Stimulated activated CD8-positive, alpha-beta memory T cell treated with anti-CD3 and anti-CD28 coated beads, Interleukin-12 subunit alpha, Interleukin-12 subunit beta, amount 100 ng/mL, for 1 hour (primary cell): ENCODE measurements at regions not wholly inside any gene's neighbourhood (a gene's known extent, or its start where the extent isn't known, plus 50 kb on each side); places are given as distances from the start of the nearest gene placed in this dataset.

ENCODE experiments used
- DNase-seq: peaks from one replicate; pipeline ENCODE4 v3.0.0-alpha.2; 2020; ENCODE audit warnings: low read depth

DNA sequence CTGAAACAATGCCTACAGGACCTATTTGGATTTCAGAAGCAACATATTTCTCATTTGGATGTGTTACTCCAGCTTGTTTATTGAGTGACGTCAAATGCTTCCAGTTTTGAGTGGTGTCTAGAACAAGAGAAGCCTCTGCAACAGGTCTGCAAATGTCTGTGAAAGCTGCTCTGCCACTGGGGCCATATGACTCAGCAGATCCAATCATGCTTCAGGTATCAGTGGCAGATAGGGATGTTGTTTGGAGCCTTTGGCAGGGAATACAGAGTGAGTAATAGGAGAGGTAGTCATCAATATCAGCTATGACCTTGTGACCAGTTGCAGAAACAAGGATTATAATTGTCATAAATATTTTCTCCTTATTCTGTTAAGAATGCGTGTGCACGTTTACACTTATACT lies 141.1 kb upstream of the ZXDA start:
- DNase-seq, result no peak

DNA sequence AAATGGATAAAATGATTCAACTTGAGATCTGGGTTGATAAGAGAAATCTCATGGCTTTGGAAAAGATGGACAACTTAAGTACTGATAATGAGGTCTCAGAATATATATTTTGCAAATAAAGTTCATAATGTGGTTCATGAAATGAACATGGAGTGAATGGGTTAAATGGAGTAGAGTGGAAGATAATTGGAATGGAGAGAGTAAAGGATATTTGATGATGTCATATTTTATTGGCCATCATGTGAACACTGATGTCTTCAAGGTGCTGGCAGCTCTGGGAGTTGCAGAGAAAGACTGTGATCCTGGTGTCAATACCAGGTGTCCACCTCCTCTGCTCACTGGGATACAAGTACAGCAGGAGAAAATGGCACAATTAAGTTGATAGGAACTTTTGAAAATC lies 133.9 kb upstream of the ZXDA start:
- DNase-seq, result no peak

DNA sequence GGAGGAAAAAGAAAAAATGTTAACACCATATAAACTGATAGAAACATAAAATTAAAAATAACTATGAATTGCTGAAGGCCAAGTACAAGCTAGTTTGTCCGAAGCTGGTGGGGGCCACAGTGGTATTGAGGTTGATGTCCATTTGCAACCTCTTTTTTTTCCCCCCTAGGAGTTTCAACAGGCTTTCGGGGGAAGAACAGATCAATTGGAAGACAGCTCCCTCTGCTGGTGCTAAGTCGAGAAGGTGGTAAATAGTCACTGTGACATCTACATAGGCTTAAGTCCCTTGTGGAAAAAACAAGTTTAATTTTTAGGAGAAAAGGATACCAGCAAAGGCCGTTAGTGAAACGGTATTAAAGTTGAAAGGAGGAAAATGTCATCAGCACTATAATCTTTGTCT lies 115.7 kb upstream of the ZXDA start:
- DNase-seq, result peak; percentile 2

DNA sequence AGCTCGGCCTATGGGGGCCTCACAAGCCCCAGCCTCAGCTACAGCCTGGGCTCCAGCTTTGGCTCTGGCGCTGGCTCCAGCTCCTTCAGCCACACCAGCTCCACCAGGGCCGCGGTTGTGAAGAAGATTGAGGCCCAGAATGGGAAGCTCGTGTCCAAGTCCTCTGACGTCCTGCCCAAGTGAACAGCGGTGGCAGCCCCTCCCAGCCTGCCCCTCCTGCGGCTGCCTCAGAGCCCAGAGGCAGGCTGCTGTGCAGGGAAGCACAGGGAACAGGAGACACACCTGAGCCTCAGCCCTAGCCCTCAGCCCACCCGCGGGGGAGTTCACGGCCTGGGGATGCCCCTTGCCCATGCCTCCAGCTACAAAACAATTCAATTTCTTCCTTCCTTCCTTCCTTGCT lies 75.7 kb upstream of the ZXDA start:
- DNase-seq, result no peak

DNA sequence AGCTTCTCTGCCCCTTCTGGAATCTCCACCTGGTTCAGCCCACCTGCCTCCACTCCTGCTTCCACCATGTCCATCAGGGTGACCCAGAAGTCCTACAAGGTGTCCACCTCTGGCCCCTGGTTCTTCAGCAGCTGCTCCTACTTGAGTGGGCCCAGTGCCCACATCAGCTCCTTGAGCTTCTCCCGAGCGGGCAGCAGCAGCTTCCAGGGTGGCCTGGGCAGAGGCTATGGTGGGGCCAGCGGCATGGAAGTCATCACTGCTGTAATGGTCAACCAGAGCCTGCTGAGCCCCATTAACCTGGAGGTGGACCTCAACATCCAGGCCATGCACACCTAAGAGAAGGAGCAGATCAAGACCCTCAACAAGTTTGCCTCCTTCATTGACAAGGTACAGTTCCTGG lies 74.4 kb upstream of the ZXDA start:
- no peak for DNase-seq

DNA sequence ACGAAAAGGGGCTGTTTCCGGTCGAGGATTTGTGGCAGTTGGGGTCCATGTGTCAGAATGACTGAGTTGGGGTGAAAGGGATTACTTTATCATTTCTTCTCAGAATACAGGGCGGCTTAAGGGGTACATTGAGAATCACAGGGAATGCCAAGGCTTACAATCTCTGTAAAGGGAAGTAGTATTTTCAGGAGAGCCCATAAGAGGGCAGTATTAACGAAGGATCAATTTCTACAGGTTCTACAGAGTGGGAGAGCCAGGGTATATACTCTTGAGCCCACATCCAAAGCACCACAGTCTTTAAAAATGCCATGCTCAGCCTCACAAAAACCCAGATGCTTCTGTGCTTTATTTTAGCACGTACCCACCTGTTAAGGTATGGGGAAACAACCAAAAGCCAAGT lies 67.7 kb upstream of the ZXDA start:
- DNase-seq, result no peak

DNA sequence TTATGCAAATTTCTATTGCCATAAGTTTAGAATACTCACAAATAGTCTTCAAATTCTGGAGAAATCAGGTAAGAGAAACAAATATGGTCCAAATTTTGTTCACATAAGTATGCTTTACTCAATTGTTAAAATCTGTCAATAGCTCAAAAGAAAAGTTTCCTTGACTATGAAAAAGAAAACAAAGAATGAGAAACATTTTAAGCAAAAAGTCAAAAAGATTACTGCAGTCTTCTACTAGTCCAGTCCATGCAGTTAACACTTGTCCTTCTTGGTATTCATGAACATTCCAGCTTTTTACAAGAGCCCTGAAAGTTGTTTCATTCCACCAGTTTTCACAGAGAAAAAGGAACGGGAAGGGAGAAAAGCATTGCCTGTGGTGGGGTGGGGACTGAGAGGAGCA lies 54.7 kb upstream of the ZXDA start:
- DNase-seq, result no peak
